GM12865 (cell line): ENCODE measurements at regions not wholly inside any gene's neighbourhood (a gene's known extent, or its start where the extent isn't known, plus 50 kb on each side); places are given as distances from the start of the nearest gene placed in this dataset.

Source experiments
- DNase-seq: peaks from one replicate; pipeline ENCODE4 v3.0.0; 2010; ENCODE audit warnings: low read depth
- H3K4me3 ChIP-seq: 2 replicates; pipeline ENCODE4 v1.5.1; 2011; ENCODE audit warnings: mild to moderate bottlenecking, low read depth, low read length, control low read depth
- CTCF ChIP-seq: IDR thresholded peaks from 2 replicates; pipeline ENCODE4 v1.5.1; 2011; ENCODE audit warnings: low read length, control low read depth, low read depth, inconsistent platforms; ENCODE audit not compliant: insufficient read depth; ENCODE audit errors: missing control alignments

GRCh38 chr10:10865913-10866312 lies 151.8 kb upstream of the CELF2 start:
- no peak overlapping the region for H3K4me3 ChIP-seq
- TF ChIP-seq CTCF = no peak
- DNase-seq = no peak

GRCh38 chr10:10869592-10869991 lies 148.1 kb upstream of the CELF2 start:
- no peak for TF ChIP-seq CTCF
- DNase-seq = peak; percentile 80
- H3K4me3 ChIP-seq = no peak overlapping the region

DNA sequence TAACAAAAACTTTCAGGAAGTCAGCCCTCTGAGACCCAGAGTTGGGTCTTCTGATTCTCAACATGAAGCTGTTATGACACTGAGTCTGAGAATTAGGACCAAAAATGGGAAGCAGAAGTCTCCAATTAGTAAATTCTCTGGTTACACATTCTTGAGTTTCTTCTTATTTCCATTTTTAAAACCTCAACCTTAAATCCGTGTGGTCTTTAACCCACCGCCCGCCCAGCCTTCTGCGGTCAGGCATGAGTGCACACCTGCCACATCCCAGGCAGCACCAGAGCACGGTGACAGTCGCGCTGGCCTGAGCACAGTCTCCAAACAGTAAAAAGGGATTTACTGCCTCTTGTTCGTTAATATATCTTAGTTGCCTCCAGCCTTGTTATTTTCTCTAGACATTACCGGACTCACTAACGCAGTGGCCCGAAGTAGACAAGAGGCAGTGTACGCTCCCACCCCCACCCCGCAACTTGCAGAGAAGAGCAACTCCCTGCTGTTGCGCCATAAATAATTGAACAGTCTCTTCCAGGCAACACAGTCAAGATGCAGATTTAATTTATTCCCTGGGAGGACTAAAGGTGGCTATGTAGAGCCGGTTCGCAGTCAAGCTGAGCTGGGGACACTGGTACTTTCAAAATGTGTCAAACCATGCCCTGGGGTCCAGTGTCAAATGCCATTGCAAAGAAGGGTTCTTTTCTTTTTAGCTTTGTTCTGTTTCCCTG lies 147.0 kb upstream of the CELF2 start:
- no peak overlapping the region for H3K4me3 ChIP-seq
- DNase-seq = peak; percentile 76
- TF ChIP-seq CTCF = no peak

DNA sequence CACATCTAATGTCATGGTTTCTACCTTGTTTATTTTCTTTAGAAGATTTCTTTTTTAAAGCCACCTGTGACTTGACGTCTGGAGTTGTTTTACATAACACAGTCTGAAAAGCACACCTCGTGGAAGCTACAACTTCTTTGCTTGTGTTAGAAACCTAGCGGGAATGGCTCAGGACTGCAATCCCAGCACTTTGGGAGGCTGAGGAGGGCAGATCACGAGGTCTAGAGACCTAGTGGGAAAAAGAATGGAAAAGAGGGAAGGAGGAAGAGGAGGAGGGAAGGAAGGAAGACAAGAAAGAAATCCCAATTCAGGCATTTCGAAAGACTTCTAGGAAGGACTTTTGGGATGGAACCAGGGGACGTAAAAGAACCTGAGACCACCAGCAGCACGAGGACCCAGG lies 146.3 kb upstream of the CELF2 start:
- DNase-seq = no peak
- TF ChIP-seq CTCF = no peak
- H3K4me3 ChIP-seq = no peak overlapping the region

- H3K4me3 ChIP-seq = no peak overlapping the region
- DNase-seq = no peak
- TF ChIP-seq CTCF = no peak
These were observed 145.5 kb upstream of the CELF2 start for GRCh38 chr10:10872035-10872673.

DNA sequence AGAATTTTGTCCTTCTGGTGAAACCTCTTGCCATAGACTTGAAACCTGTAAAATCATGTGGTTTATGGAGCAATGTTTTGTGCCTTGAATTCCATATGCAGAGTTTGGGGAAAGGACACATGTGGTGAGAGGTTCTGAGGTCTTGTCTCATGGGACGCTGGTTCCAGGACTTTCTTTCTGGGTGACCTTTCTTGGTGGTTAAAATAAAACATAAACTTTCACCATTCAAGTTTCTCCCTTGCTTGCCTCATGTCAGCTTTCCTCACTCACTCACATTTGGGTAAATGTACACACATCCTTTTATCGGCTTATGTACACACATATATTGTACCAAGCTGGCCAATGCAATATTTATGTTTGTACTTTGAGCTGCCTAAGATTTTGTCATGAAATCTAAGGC lies 144.9 kb upstream of the CELF2 start:
- DNase-seq = no peak
- H3K4me3 ChIP-seq = no peak overlapping the region
- no peak for TF ChIP-seq CTCF
